Activated CD4-positive, alpha-beta T cell treated with anti-CD3 and anti-CD28 coated beads, Interleukin-2, amount 10 ng/mL, durations not matched to agents 24 days and 14 days (primary cell): ENCODE measurements at regions not wholly inside any gene's neighbourhood (a gene's known extent, or its start where the extent isn't known, plus 50 kb on each side); places are given as distances from the start of the nearest gene placed in this dataset.

Experiments
- DNase-seq: peaks from one replicate; pipeline ENCODE4 v3.0.0; 2022
- H3K27ac Mint-ChIP-seq: one replicate; pipeline ENCODE4 v1.8.0; 2022; ENCODE audit warnings: mild to moderate bottlenecking, mixed read lengths
- H3K27me3 Mint-ChIP-seq: one replicate; pipeline ENCODE4 v1.8.0; 2022; ENCODE audit warnings: mixed read lengths
- H3K36me3 Mint-ChIP-seq: one replicate; pipeline ENCODE4 v1.8.0; 2022; ENCODE audit warnings: low read depth, mild to moderate bottlenecking, mixed read lengths
- H3K4me1 Mint-ChIP-seq: one replicate; pipeline ENCODE4 v1.8.0; 2021; ENCODE audit warnings: mixed read lengths
- H3K4me3 Mint-ChIP-seq: one replicate; pipeline ENCODE4 v1.8.0; 2022; ENCODE audit warnings: mild to moderate bottlenecking, moderate library complexity, mixed read lengths
- H3K9me3 Mint-ChIP-seq: one replicate; pipeline ENCODE4 v1.8.0; 2021; ENCODE audit warnings: mixed read lengths
- intact Hi-C: fragments of 100-400 bp; cut with micrococcal nuclease; formaldehyde crosslinking; loops from one replicate; pipeline ENCODE4 v1.15.1; 2023

DNA sequence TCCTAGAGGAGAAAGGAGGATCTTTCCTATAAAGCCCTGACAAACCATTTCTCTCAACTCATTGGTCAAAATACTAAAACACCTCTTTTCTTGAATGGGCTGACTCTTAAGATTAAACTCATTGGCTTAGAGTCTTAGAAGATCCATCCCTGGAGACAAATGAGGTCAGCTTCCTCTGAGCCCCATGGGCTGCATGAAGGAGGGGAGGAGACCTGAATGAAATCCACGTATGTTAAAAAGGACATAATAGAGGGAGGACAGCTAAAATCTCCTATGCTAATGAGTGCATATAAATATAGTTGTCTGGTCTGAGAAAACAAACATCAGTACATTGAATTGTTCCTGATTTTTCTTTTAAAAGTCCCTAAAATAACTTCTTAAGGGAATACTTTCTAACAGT is 255.0 kb downstream of the TBL1XR1 start:
- H3K27ac Mint-ChIP-seq = no peak overlapping the region
- H3K27me3 Mint-ChIP-seq = peaks cover 10% of the 10 kb centered on the region
- no peaks in the 10 kb centered on the region for H3K9me3 Mint-ChIP-seq
- no peaks in the 10 kb centered on the region for H3K4me1 Mint-ChIP-seq
- H3K4me3 Mint-ChIP-seq = no peak overlapping the region
- H3K36me3 Mint-ChIP-seq = no peaks in the 10 kb centered on the region
- DNase-seq = no peak
- intact Hi-C loops = no loop called here

DNA sequence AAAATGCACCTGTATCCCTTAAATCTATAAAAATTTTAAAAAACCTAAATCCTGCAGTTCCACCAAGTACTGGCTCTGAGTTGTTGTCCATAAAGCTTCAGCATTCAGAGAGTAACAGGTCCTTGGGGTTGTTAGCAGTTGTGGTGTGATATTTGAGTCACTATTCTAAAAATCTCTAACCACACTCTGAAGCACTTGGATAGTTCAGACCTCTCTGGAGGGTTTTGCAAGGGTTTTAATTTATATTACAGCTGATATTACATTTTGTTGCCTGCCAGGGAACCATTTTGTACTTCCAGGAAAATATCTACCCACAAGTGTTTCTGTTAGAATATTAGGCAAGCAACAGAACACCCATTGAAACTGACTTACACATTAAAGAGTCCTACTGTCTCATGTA is 255.6 kb downstream of the TBL1XR1 start:
- Mint-ChIP-seq H3K4me3 (no peak overlapping the region), H3K27ac (no peak overlapping the region), H3K27me3 (peaks cover 10% of the 10 kb centered on the region), H3K36me3 (no peaks in the 10 kb centered on the region), H3K4me1 (no peaks in the 10 kb centered on the region), H3K9me3 (no peaks in the 10 kb centered on the region)
- intact Hi-C loops = no loop called here
- no peak for DNase-seq

DNA sequence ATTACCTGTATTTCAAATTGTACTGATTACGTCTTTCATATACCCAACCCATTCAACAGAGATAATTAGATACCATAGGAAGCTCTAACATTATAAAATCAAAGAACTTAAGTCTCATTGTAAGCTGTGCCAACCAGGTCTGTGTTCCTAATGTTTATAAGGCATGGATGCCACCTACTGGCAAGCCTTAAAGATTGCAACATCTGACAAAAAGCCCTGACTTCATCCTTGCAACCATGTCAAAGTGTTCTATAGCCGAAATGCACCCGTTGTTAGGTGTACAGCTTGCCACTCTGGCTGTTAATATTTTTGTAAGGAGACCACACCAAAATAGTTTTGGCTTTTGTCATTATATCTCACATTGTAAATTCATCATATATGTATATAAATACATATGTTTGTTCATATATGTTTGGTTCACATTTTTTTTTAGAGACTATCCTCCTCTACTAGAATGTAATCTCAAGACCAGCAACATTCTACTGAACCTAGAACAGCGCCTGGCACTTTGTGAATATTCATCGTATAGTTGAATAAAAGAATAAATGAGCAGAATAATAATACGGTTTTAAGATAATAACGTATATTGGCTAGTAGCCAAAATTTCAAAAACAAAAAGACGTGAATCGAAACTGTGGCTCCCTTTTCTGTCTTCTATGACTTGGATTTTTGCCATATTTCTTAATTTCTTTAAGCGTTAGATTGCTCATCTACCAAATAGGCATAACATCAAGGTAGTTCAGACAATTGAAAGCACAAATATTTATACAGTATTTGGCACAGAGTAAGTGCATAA is 258.1 kb downstream of the TBL1XR1 start:
- H3K27me3 Mint-ChIP-seq = peaks cover 10% of the 10 kb centered on the region
- no peak overlapping the region for H3K27ac Mint-ChIP-seq
- no peaks in the 10 kb centered on the region for H3K9me3 Mint-ChIP-seq
- peak; percentile 77 for DNase-seq
- H3K4me1 Mint-ChIP-seq = no peaks in the 10 kb centered on the region
- intact Hi-C loops = loop anchor here (1.0 to 5.0 kb wide), 2 partner anchors 67 to 1448 kb away; no protein-coding TSS in a partner anchor
- no peak overlapping the region for H3K4me3 Mint-ChIP-seq
- H3K36me3 Mint-ChIP-seq = no peaks in the 10 kb centered on the region

DNA sequence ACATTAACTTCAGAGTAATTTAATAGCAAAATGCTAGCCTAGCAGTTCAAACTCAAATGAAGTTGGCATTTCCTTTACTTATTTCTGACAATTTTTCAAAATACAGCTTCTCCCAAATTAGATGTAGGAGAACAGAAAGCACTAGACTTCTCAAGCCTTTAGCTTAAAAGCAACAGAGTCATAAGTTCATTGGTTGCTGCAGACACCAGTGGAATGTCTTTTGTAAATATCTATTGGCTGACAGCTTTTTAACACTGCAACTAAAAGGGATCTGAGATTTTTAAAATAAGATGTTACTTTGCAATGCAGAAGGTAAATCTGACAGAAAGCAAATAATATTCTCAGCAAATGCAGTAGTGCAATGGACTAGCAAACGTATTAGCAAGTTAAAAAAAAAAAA is 259.3 kb downstream of the TBL1XR1 start:
- Mint-ChIP-seq H3K27ac (no peak overlapping the region), H3K27me3 (peaks cover 17% of the 10 kb centered on the region), H3K4me3 (no peak overlapping the region), H3K4me1 (no peaks in the 10 kb centered on the region), H3K9me3 (no peaks in the 10 kb centered on the region), H3K36me3 (no peaks in the 10 kb centered on the region)
- intact Hi-C loops = loop anchor here (5.0 kb wide), 1 partner anchor 1449 kb away; no protein-coding TSS in a partner anchor
- DNase-seq = no peak

DNA sequence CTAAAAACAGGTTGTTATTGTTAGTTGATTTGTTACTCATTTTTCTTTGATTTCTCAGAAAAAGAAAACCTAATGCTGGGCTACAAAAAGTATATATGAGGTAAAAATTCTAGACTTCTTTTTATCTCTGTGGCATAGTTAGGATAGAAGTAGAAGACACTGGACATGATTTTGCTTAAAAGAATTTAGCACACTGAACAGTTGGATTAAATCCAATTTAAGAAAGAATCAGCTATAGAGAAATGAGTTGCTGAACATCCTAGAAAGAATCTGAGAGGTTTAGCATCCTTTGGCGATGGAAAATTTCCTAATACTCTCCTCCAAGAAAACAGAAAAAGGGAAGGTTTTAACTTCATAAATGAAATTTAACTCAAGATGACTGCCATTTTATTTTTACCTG is 259.7 kb downstream of the TBL1XR1 start:
- Mint-ChIP-seq H3K9me3 (no peaks in the 10 kb centered on the region), H3K4me3 (no peak overlapping the region), H3K4me1 (no peaks in the 10 kb centered on the region), H3K27ac (no peak overlapping the region), H3K27me3 (peaks cover 18% of the 10 kb centered on the region), H3K36me3 (no peaks in the 10 kb centered on the region)
- intact Hi-C loops = loop anchor here (5.0 kb wide), 1 partner anchor 1450 kb away; no protein-coding TSS in a partner anchor
- no peak for DNase-seq

DNA sequence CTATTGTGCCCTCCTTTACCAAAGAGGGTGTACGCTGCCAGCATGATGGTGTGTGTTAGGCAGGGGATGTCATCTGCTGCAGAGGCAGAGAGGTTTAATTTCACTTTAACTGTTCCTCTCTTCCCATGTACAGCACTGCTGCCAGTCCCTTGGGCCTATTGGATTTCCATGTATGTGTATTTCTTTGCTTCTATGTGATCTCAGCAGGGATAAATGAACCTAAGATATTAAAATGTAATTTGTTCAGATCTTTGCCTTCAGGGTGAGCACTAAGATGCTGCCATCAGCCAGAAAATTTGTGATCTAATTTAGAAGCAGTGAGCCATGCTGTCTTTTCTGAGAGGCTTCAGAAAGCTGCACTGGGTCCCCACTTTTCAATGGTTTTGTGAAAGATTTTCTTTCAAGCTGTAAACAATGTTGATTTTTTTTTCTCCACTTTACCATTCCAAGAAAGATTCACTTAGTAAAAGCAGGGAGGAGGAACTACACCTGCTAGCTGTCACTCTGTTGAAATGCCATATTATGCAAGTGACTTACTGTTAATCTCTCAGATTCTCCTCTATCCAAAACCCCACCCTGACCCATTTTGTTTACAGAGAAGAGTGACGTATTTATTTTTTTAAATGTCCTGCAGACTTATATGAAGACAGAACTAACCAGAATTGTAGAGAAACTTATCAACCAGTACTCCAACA is 261.9 kb downstream of the TBL1XR1 start:
- Mint-ChIP-seq H3K36me3 (no peaks in the 10 kb centered on the region), H3K4me1 (no peaks in the 10 kb centered on the region), H3K4me3 (no peak overlapping the region), H3K27me3 (peaks cover 15% of the 10 kb centered on the region), H3K27ac (no peak overlapping the region), H3K9me3 (no peaks in the 10 kb centered on the region)
- intact Hi-C loops = loop anchor here (5.0 kb wide), 1 partner anchor 1452 kb away; no protein-coding TSS in a partner anchor
- no peak for DNase-seq

DNA sequence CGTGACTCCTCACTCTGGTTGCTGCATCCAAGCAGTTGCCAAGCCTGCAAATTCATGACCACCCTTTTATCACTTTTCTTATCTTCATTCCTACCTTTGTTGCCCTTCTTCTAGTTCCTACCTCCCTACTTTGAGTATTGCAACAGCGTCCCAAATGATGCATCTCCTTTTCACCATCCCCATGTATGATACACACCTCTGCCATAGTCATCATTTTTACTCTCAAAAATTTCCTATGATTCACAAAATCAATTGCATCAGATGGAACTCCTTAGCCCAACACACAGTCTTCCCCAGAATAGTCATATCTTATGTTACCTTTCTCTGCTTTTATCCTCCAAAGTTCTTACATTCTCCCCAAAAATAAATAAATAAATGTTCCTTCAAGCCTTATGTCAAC is 262.6 kb downstream of the TBL1XR1 start:
- Mint-ChIP-seq H3K9me3 (no peaks in the 10 kb centered on the region), H3K4me3 (no peak overlapping the region), H3K36me3 (no peaks in the 10 kb centered on the region), H3K27ac (no peak overlapping the region), H3K27me3 (peaks cover 13% of the 10 kb centered on the region), H3K4me1 (no peaks in the 10 kb centered on the region)
- intact Hi-C loops = loop anchor here (5.0 kb wide), 1 partner anchor 1453 kb away; no protein-coding TSS in a partner anchor
- DNase-seq = no peak

DNA sequence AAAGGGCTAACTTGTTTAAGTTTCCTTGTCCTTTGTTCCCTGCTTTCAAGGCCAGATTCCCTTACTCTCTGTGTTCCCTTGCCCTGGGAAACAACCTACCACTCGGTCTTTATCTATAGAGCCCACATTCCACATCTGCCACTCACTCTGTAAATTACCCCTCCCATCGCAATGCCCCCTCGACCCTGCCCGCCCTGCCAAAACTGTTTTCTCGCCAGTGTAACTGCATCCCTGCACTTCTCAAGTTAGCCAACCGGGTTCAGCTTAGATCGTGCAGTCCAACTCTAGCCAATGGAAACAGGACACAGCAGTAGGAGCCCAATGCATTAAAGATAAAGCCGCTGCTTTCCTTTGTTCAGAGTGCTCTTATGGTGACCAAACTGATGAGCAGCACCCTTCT is 263.6 kb downstream of the TBL1XR1 start:
- DNase-seq = no peak
- Mint-ChIP-seq H3K9me3 (no peaks in the 10 kb centered on the region), H3K27ac (no peak overlapping the region), H3K36me3 (no peaks in the 10 kb centered on the region), H3K4me1 (no peaks in the 10 kb centered on the region), H3K4me3 (no peak overlapping the region), H3K27me3 (peaks cover 17% of the 10 kb centered on the region)
- intact Hi-C loops = no loop called here

DNA sequence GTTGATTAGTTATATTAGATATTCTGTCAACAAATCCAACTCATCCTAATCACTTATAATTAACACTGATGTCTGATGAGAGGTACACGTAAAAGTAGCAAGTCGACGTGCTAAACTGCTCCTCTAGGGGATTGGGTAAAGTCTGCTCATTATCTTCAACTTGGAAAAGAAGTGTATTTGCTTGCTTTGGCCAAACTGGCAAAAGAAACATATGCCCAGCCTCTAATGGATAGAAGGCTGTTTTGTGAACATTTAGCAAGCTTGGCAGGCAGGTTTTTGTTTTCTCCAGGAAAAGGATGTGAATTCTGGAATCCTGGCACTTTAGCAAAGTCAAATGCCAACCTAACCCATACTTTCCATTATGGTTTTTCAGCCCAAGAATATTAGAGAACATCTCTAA is 264.8 kb downstream of the TBL1XR1 start:
- no peak overlapping the region for H3K27ac Mint-ChIP-seq
- peaks cover 16% of the 10 kb centered on the region for H3K27me3 Mint-ChIP-seq
- no peaks in the 10 kb centered on the region for H3K9me3 Mint-ChIP-seq
- H3K36me3 Mint-ChIP-seq = no peaks in the 10 kb centered on the region
- no peak overlapping the region for H3K4me3 Mint-ChIP-seq
- intact Hi-C loops = no loop called here
- no peaks in the 10 kb centered on the region for H3K4me1 Mint-ChIP-seq
- no peak for DNase-seq

DNA sequence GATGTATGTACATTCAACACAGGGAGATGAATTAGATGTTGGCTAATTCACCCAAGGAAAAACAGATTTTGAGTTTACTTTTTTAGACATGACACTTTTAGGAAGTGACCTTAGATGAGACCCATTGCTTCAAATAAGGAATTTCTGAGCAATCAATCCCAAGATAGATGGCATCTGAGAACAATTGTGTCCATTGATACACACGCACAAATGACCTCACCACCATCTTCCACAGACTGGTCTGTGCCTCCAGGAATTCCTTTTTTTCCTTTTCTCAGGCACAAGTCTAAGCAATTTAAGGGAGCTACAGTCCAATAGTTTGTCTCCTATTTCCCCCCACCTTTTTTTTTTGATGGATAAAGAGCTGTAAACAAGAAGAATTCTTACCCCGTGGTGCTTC is 265.3 kb downstream of the TBL1XR1 start:
- Mint-ChIP-seq H3K27ac (no peak overlapping the region), H3K4me1 (no peaks in the 10 kb centered on the region), H3K36me3 (no peaks in the 10 kb centered on the region), H3K4me3 (no peak overlapping the region), H3K9me3 (no peaks in the 10 kb centered on the region), H3K27me3 (peaks cover 18% of the 10 kb centered on the region)
- no peak for DNase-seq
- intact Hi-C loops = no loop called here

DNA sequence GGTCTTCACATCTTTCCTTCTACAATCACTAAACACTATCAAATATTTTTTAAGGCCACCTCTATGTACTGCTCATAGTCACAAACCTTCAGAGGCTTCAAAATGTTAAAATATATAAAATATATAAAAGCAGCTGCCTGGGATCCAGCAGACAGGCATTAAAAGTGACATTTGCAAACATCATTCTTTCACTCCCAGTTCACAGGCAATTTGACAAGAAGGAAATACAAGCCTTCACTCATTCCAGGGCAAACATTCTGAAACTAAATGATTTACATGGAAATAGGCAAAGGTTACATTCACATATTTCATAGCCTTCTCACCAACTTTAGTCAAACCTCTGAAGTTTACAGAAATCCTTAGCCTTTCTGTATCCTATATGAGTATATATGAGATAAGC is 266.3 kb downstream of the TBL1XR1 start:
- no peak for DNase-seq
- intact Hi-C loops = no loop called here
- Mint-ChIP-seq H3K27me3 (peaks cover 18% of the 10 kb centered on the region), H3K9me3 (no peaks in the 10 kb centered on the region), H3K4me1 (no peaks in the 10 kb centered on the region), H3K36me3 (no peaks in the 10 kb centered on the region), H3K27ac (no peak overlapping the region), H3K4me3 (no peak overlapping the region)

DNA sequence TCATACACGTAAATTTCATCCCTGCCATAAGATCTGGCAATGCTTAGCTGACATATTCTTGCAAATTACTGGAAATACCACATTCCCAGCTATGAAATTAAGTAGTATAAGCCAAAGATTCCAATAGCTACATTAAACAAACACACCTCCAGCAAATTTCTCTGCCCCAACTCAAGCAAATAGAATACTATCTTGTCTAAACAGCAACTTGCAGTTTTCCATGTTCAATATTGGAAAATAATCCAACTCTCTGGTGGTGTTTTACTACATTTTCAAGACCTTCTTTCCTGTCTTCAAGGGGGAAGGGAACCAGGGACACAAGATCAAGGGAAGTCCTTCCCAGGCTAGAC is 268.7 kb downstream of the TBL1XR1 start:
- no peaks in the 10 kb centered on the region for H3K4me1 Mint-ChIP-seq
- H3K27ac Mint-ChIP-seq = no peak overlapping the region
- H3K36me3 Mint-ChIP-seq = no peaks in the 10 kb centered on the region
- no peaks in the 10 kb centered on the region for H3K9me3 Mint-ChIP-seq
- no peak for DNase-seq
- H3K27me3 Mint-ChIP-seq = peaks cover 18% of the 10 kb centered on the region
- no peak overlapping the region for H3K4me3 Mint-ChIP-seq
- intact Hi-C loops = no loop called here

DNA sequence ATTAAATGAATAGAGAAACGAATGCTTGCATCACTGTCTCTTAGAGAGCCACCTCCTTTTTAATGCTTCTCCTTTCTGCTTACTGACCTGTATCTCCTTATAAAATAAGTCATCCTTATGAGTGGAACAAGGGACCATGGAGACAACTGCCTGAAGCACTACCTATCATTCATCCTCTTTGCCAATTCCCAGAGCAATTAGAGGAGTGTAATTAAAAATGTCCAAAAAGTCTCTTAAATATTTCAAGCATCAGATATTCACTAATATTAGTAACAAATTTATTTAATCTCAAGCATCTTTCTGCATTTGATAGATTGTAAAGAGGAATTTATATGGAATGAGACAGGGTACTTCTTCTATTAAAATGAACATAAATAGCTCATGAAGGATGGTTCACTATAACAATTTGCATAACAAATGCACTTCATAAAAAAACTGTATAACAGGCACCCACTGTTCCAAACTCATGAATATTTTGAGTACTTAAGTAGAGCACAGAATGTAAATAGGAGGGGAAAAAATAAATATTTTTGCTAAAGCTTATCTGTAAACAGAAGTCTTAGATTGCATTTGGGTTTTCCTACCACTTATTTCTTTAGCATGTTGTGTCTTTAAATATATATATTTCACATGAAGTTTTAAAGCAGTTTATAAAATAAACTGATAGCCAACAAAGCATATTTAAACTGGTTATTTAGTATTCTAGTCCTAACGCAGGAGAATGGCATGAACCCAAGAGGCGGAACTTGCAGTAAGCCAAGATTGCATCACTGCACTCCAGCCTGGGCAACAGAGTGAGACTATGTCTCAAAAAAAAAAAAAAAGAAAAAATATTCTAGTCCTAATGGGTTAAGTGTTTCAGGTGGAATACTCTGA is 269.3 kb downstream of the TBL1XR1 start:
- Mint-ChIP-seq H3K4me3 (no peak overlapping the region), H3K9me3 (no peaks in the 10 kb centered on the region), H3K36me3 (no peaks in the 10 kb centered on the region), H3K27ac (no peak overlapping the region), H3K27me3 (peaks cover 11% of the 10 kb centered on the region), H3K4me1 (no peaks in the 10 kb centered on the region)
- intact Hi-C loops = no loop called here
- no peak for DNase-seq

DNA sequence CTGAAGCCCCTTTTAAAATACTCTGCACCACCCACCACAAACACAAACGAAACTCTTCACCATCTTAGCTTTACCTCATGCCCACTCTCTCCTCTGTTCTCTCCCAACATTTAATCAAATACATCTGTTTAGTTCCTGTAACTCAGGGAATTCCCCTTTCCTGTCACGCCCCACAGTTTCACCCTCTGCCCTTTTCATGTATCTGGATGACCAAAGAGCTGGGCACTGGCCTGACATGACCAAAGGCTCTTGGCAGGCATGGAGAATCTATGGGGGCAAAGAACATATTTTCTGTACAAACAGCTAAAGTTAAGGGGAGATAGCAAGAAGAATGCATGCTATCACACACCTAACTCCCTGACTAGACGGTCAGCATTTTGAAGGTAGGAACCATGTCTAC is 270.0 kb downstream of the TBL1XR1 start:
- no peaks in the 10 kb centered on the region for H3K36me3 Mint-ChIP-seq
- H3K4me3 Mint-ChIP-seq = no peak overlapping the region
- no peak overlapping the region for H3K27ac Mint-ChIP-seq
- no peaks in the 10 kb centered on the region for H3K4me1 Mint-ChIP-seq
- no peak for DNase-seq
- no peaks in the 10 kb centered on the region for H3K9me3 Mint-ChIP-seq
- intact Hi-C loops = no loop called here
- peaks cover 11% of the 10 kb centered on the region for H3K27me3 Mint-ChIP-seq
